A673 (cell line): ENCODE measurements at regions not wholly inside any gene's neighbourhood (a gene's known extent, or its start where the extent isn't known, plus 50 kb on each side); places are given as distances from the start of the nearest gene placed in this dataset.

Experiments used
- BruUV-seq: library from RNA; stranded (reverse); fragments of 400-500 nt; replicated peaks from 2 replicates; lab custom pipeline; 2021; lab: Mats Ljungman, UMichigan
- CTCF ChIA-PET: fragments of 300-600 bp; sonication (Branson Sonifier 250); formaldehyde crosslinking; loops from one replicate; lab custom pipeline; 2022; ENCODE audit warnings: antibody characterized with exemption; lab: Charles Lee
- POLR2A ChIA-PET: fragments of 300-600 bp; sonication (Branson Sonifier 250); formaldehyde crosslinking; loops from one replicate; lab custom pipeline; 2022; ENCODE audit warnings: antibody characterized with exemption; ENCODE audit not compliant: low non-redundant PET; lab: Charles Lee
- DNase-seq: peaks from one replicate; pipeline ENCODE4 v3.0.0-alpha.2; 2015; ENCODE audit warnings: low spot score
- H3K27ac ChIP-seq: fragments of 200-600 bp; sonication (generic); 2 replicates; pipeline ENCODE4 v1.5.1; 2016; ENCODE audit warnings: mixed run types, low read depth, mild to moderate bottlenecking, mixed read lengths, antibody characterized with exemption, low read length; ENCODE audit not compliant: poor library complexity, severe bottlenecking
- H3K27me3 ChIP-seq: fragments of 200-600 bp; sonication (generic); replicated peaks from 2 replicates; pipeline ENCODE4 v1.6.1; 2017; ENCODE audit warnings: mixed run types, low read depth, mild to moderate bottlenecking, mixed read lengths, antibody characterized with exemption, low read length; ENCODE audit not compliant: insufficient read depth, poor library complexity
- H3K36me3 ChIP-seq: fragments of 200-600 bp; sonication (generic); 2 replicates; pipeline ENCODE4 v1.6.1; 2016; ENCODE audit warnings: mixed run types, mild to moderate bottlenecking, mixed read lengths, antibody characterized with exemption, low read length; ENCODE audit not compliant: insufficient read depth, poor library complexity, severe bottlenecking
- H3K4me1 ChIP-seq: fragments of 200-600 bp; sonication (generic); 2 replicates; pipeline ENCODE4 v1.6.1; 2017; ENCODE audit warnings: mixed run types, mild to moderate bottlenecking, mixed read lengths, antibody characterized with exemption, low read length; ENCODE audit not compliant: insufficient read depth, poor library complexity, severe bottlenecking
- H3K4me3 ChIP-seq: fragments of 200-600 bp; sonication (generic); 2 replicates; pipeline ENCODE4 v1.5.1; 2016; ENCODE audit warnings: low read depth, mixed run types, mild to moderate bottlenecking, mixed read lengths, low read length; ENCODE audit not compliant: poor library complexity, severe bottlenecking
- H3K9me3 ChIP-seq: fragments of 200-600 bp; sonication (generic); 2 replicates; pipeline ENCODE4 v1.6.1; 2016; ENCODE audit warnings: mixed run types, low read depth, mild to moderate bottlenecking, mixed read lengths, antibody characterized with exemption, low read length; ENCODE audit not compliant: poor library complexity, severe bottlenecking
- CTCF ChIP-seq: fragments of 300-800, 200-600 bp; sonication (generic); conservative IDR thresholded peaks from 2 replicates; pipeline ENCODE4 v1.5.1; 2017; ENCODE audit warnings: low read depth, mild to moderate bottlenecking, antibody characterized with exemption, low read length, moderate library complexity, mixed read lengths
- EZH2 ChIP-seq: fragments of 200-600 bp; sonication (generic); IDR thresholded peaks from 2 replicates; pipeline ENCODE4 v1.6.1; 2017; ENCODE audit warnings: borderline replicate concordance, low read depth, mild to moderate bottlenecking, mixed read lengths, antibody characterized with exemption, low read length; ENCODE audit not compliant: poor library complexity, severe bottlenecking
- intact Hi-C: fragments of 100-400 bp; cut with micrococcal nuclease; formaldehyde crosslinking; loops from one replicate; pipeline ENCODE4 v1.10.0; 2022; ENCODE audit not compliant: unreplicated experiment

GRCh38 chr18:54737986-54738385, 90.3 kb upstream of the RAB27B start:
- BruUV-seq = no TSS peak
- ChIA-PET POLR2A (no interaction called here), CTCF (no interaction called here)
- intact Hi-C loops = no loop called here
- DNase-seq = no peak
- TF ChIP-seq EZH2 (no peak), CTCF (no peak)
- Histone ChIP-seq H3K4me3 (no peak overlapping the region), H3K27me3 (no peaks in the 10 kb centered on the region), H3K4me1 (no peaks in the 10 kb centered on the region), H3K27ac (no peak overlapping the region), H3K9me3 (no peaks in the 10 kb centered on the region), H3K36me3 (no peaks in the 10 kb centered on the region)

GRCh38 chr18:54739476-54739875, 88.8 kb upstream of the RAB27B start:
- BruUV-seq = no TSS peak
- Histone ChIP-seq H3K4me1 (no peaks in the 10 kb centered on the region), H3K27me3 (no peaks in the 10 kb centered on the region), H3K27ac (no peak overlapping the region), H3K9me3 (no peaks in the 10 kb centered on the region), H3K4me3 (no peak overlapping the region), H3K36me3 (no peaks in the 10 kb centered on the region)
- DNase-seq = no peak
- intact Hi-C loops = no loop called here
- ChIA-PET CTCF (no interaction called here), POLR2A (no interaction called here)
- TF ChIP-seq EZH2 (no peak), CTCF (no peak)

- peak; percentile 13 for DNase-seq
- no peaks in the 10 kb centered on the region for H3K27me3 ChIP-seq
- no peak overlapping the region for H3K4me3 ChIP-seq
- CTCF ChIA-PET = no interaction called here
- BruUV-seq = no TSS peak
- H3K4me1 ChIP-seq = no peaks in the 10 kb centered on the region
- intact Hi-C loops = no loop called here
- no peaks in the 10 kb centered on the region for H3K9me3 ChIP-seq
- TF ChIP-seq EZH2 (no peak), CTCF (no peak)
- POLR2A ChIA-PET = no interaction called here
- no peaks in the 10 kb centered on the region for H3K36me3 ChIP-seq
- H3K27ac ChIP-seq = no peak overlapping the region
Measured at GRCh38 chr18:54740136-54740846, 88.0 kb upstream of the RAB27B start.
